NCI-H2029 (cell line): ENCODE measurements at regions not wholly inside any gene's neighbourhood (a gene's known extent, or its start where the extent isn't known, plus 50 kb on each side); places are given as distances from the start of the nearest gene placed in this dataset.
"Not testable (repeated sequence)": the region's sequence is repeated elsewhere in the genome, so short reads cannot be mapped to it uniquely, and the experiment has no call there.

Source experiments
- DNase-seq: peaks from one replicate; lab custom pipeline; 2025; lab: John Stamatoyannopoulos, UW

DNA sequence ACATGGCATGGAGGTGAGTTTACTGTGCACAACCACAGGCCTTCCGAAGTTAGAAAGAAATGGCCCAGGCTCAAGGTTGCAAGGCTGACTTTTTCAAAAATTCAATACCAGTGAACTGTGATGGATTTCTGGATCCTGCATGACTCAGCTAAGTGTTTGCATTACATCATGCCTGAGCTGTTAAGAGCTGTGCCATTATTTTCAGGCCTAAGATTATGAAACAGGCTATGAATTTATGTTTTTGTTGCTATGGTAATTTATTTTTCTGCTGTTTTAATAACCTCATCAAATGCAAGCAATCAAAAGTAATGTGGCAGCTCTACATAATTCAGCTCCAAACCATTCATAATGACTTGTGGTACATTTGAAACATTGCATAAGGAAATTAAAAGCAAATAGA, 457.7 kb upstream of the TMEM132C start:
- peak; percentile 67 for DNase-seq

DNA sequence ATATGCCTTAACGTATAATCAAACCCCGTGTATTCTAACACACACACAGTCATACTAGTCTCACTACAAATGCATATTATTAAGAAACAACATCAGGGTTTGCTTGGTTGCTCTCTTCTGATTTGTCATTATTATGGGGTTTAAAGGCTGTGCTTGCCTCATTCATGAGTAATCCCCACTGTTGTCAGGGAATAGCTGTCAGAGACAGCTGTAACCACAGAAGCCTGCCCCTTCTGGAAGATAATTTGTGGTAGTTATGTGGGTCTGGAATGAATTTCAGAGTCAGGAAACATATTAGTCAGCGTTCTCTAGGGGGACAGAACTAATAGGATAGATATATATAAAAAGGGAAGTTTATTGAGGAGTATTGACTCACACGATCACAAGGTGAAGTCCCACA, 456.9 kb upstream of the TMEM132C start:
- DNase-seq: peak; percentile 3

DNA sequence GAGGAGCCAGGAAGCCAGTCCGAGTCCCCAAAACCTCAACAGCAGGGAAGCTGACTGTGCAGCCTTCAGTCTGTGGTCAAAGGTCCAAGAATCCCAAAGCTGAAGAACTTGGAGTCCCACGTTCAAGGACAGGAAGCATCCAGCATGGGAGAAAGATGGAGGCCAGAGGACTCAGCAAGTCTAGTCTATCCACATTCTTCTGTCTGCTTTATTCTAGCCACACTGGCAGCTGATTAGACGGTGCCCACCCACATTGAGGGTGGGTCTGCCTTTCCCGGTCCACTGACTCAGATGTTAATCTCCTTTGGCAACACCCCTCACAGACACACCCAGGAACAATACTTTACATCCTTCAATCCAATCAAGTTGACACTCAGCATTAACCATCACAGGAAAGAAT, 456.5 kb upstream of the TMEM132C start:
- DNase-seq: not testable (repeated sequence)

DNA sequence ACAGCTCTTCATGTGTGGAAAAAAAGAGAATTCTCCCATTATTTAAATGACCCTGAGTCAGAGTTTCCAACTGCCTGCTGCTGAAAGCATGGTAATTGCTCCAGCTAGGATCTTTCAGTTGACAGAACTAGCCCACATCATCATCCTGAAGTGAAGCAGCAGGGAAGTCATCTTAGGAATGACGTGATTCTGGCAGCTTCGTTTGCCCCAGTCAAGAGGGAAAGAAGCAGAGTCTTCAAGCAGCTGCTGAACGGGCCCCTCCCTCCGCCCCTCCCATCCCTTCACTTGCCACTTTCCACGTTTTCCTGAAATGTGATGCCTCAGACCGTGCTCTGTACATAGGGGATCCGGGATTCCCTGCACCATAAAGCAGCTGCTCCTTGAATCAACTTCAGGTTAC, 455.0 kb upstream of the TMEM132C start:
- DNase-seq: peak; percentile 8

DNA sequence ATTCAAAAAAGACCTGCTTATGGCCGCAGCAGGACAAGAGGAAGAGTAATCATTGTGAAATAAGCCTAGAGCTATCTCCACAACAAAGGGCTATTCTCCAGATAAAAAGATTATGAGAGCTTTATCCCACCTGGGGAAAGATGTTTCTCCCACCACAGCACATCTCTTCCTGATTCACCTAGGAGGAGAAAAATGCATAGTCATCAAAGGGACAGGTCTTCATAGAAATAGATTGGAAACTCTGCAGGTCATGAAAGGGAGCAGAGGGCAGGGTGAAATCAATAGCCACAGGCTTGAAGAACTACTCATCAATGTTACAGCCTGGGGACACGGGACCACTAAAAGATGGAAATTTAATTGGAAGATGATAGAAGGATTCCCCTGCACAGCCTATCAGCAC, 453.8 kb upstream of the TMEM132C start:
- DNase-seq: no peak

DNA sequence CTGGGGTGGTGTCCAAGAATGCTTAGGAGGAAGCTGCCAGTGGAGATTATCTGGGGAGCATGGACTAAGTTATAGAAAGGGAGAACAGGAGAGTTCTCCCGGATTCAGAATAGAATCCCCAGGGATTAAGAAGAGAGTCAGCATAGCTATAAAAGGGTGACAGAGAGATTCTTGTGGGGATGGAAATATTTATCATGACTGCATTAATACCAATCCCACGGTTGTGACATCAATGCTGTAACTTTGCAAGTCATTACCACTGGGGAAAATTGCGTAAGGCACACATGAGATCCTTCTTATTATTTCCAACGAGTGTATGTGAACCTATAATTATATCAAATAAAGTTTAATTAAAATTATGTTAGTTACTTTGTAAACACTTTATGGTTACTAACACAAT, 447.9 kb upstream of the TMEM132C start:
- no peak for DNase-seq

DNA sequence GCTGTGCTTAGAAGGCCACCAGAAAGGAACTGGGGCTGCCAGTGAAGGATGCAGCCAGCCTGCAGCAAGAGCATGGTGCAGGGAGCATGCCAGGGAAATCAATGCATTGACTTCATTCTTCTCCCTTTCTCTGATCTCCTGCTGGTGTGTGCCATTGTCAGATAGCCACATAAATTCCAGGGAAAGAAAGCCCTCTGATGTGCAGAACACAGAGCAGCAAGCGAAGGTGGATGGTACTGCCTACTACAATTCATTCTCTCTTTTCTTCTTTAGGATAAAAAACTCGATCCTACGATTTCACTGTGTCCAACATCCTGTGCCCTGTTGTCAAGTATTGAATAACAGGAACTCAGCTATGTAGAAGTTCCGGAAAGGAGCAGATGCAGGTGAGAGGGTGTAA, 446.7 kb upstream of the TMEM132C start:
- no peak for DNase-seq

DNA sequence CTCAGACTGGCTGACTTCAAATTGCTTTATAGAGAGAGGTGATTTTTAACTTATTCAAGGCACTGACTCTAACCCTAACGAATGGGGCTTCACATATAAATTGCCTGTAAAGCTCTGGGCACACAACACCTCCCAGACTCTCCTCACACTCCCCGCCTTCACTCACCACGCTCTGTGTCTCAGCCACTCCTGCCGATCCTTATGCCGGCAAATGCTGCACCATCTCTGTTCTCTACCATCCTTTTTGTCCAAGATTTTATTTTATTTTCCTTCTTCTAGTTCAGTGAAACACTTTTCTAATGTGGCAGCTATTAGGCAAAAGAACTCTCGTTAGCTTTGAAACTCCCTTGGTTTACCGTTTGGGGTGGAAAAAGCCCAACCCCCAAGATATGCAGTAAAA, 446.1 kb upstream of the TMEM132C start:
- DNase-seq: no peak

DNA sequence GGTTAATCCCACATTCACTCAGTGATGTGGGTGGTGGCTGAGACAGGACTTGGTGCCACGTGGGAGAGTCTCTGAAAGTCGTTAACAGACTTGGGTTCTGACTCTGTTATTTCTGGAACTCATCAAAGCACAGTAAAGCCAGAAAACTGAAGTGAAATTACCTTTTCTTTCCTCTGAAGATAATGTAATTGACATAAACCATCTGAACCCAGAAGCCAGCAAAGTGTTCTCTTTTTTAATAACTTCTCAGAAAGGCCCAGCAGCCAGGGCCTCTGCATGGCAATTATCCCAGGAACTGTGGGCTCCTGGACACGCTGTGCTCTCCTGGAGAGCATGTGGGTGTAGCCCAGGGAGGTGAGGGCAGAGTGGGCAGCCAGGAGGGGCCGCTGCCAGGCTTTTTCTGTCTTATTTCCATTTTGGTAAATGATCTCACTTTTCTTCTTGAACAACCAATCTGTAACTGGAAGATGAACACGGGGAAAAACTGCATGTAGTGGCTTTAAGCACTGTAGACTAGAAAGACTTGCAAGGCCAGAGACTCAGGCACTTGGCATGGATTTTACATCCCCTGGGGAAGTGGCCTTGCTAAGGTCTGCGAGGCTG, 444.1 kb upstream of the TMEM132C start:
- DNase-seq: no peak

DNA sequence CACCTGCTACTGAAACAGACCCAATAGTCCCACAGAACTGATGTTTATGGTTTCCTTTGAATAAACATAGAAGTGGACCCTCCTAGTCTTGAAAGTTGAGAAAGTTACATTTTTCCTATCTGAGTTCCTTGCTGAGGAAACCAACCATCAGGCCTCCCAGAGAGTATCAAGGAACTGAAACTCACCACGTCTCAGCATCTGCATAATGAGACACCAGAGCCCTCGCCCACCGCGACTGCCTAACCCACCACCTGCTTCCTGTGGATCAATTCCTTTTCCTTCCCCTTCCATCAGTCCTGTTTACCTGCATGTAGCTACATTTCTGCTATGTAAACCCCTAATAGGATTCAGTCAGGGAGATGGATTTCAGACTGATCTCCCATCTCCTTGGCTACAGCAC, 443.2 kb upstream of the TMEM132C start:
- no peak for DNase-seq

DNA sequence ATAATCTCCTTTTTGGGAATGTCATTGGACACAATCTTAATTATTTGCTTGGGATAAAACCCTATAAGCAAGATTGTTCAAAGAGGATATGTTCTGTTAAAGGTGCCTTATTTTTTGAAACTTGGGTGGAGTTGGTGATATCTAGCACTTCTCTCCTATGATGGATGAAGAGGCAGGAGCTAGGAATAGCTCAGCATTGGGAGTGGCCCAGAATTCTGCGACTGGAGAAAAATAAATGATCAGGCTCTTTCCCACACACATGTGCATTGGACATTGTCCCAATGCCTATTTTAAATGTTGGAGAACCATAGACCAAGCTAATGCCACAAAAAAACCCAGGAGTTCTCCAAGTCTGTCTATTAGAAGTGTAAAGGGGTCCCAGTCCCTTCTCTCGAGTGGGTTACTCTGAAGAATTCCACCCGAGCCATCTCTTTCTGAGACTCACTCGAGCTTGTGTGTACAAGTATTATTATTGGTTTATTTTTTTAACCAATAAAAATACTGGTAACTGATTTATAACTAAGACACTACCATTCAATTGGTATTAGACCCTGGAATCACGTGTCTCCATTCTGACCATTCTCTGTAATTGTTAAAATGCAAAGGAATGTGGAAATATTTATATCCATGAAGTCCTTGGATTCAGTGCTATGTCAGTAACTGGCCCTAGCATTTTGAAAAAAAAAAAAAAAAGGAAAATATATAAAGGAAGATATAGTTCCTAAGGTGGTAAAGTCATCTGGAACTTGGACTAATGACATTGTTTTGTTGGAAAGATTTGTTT, 437.5 kb upstream of the TMEM132C start:
- DNase-seq: no peak

DNA sequence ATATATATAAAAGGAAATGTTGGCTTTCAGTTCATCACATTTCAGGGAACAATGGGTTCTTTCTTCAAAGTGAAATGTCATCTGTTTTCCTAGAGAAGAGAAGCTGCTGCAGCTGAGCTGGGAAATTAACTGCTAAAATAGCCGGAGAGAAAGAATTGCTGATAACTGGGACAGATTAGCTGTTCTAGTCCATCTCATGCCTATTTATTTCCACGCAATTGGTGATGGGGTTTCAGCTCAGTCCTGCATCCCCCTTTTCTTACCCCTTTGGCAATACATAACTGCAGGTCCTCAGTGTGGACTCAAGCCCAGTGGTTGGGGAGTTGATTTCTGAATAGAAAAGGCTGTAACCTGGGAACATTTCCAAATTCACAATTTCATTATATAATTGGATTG, 436.9 kb upstream of the TMEM132C start:
- DNase-seq: no peak

DNA sequence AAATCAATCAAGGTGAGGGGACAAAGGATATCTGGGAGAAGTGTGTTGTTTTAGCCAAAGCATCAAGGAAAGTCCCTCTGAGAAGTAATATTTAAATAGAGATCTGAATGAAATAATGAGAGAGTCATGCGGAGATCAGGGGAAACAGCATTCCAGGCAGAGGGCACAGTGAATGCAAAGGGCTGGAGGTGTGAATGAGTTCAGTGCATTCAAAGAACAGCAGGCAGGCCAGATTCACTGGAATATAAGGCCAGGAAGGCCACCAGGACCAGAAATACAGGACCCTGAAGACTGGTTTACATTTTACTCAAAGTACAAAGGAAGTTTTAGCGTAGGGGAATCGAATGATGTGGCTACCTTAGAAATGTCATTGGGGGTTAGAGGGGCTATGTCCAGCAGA, 436.2 kb upstream of the TMEM132C start:
- no peak for DNase-seq

DNA sequence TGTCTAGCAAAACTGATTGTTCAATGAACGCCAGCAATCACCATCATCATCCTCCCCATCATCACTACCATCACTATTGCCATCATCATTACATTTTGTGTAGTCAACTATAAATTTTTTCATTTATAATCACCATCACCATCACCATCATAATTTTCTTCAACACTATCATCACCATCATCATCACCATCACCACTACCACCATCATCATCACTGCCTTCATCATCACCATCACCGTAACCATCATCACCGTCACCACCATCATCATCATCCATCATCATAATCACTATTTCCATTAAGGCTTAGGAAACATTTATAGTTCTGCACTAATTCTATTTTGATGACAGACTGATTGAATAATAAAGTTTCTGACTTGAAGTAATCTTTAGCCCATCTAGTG, 434.8 kb upstream of the TMEM132C start:
- DNase-seq: no peak

DNA sequence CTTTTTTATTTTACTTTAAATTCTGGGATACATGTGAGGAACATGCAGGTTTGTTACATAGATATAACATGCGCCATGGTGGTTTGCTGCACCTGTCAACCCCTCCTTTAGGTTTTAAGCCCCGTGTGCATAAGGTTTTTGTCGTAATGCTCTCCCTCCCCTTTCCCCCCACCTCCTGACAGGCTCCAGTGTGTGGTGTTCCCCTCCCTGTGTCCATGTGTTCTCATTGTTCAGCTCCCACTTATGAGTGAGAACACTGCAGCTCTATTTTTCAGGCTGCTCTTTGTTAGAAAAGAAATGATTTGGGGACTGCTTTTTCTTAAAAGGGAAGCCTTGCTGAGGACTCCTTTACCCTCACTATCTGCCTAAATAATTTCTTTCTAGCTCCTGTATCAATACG, 430.2 kb upstream of the TMEM132C start:
- DNase-seq: not testable (repeated sequence)

DNA sequence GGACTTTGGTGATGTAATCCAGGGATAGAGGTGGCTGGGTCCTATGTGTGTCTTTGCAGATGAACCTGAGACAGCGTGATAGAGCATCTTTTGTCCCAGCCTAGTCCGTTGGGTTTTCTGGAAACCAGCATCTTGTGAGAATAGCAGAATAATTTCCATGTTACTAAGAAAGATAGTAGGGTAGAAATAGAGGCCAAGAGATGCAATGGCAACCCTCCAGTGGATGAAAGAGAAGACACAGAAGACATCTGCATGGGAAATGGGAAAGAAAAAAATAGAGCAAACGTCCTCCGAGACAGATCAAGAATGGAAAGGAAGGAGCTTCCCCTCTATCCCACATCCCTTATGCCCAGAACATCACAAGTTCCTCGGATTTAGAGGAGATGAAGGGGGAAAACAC, 409.3 kb upstream of the TMEM132C start:
- DNase-seq: no peak

DNA sequence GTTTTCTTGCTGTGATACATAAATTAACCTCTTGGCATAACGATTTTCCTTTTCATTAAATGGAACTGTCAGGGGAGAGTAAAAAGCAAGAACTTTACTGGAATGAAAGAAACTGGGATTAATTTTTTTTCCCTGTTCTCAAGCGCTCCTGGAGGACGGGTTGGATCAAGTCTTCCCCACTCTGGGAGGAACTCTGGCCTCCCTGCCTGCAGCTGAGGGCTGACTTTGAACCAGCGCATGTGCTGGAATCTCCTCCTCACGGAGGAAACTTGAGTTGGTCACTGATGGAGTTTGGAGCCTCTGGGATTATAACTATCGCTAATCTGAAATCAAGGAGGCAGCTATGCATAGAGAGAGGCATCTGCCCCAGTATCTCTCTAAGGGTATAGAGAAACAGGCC, 406.4 kb upstream of the TMEM132C start:
- no peak for DNase-seq

DNA sequence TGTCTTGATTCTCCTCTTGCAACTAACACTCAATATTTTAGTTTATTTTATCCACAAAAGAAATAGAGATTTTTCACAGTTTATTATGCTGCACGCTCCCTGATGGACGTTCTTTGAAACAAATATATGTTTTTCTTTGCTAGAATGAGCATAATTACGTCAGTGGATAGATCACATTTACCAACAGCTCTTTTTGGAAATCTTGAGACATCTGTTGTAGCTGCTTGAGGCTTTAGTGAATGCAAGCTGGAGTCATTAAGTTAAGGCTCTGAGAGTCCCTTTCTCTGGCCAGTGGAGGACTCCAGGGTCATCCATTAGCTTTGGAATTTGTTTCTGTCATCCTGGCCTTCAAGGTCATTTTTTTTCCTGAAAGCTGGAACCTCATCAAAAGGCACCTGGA, 405.6 kb upstream of the TMEM132C start:
- DNase-seq: no peak

DNA sequence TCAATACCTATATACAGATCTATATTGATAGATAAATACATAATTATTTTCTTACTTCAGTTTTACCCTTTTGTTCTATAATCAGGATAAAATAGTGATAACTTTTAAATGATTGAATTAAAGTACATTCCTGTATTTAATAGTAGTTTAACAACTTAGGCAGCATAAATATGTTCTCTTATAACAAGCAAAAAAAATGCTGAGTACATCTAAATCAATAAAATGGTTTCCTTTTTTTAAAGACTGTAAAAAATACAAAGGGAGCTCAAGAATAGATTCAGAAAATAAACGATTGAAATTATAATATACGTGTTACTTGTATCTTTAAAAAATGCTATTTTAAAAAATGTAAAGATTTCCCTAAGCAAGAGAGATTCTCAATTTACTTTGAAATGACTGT, 393.7 kb upstream of the TMEM132C start:
- DNase-seq: no peak

DNA sequence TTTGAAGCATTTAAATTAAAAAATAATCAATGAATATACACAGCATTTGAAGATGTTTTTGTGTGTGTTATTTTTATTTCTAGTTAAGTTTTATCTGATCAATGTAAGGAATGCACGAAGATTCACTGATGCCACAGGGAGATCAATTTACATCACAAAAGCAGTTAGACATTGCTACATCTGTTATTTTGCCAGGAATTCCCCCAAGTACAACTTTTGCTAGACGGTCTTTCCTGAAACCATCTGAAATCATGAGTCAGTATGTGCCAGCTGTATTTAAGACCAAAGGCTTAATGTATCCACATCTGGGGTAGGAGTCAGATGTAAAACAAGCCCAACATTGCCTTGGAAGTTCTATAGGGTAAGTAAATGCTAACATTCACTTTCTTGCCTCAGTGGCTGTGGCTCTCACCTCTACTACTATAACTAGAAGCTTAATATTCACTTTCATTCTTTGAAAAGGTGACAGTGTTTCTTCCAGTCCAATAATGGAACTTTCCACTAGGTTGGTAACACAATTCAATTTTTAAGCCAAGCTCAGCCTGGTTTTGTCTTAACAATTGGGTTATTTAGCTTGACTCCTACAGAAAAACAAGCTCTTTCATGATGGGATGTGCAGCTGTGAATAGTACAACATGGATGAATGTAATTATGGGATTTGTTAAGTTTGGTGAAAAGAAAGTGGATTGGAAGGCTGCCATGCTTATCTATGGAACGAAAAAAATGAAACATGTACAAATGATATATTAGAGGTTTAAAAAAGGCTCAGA, 385.4 kb upstream of the TMEM132C start:
- DNase-seq: no peak

DNA sequence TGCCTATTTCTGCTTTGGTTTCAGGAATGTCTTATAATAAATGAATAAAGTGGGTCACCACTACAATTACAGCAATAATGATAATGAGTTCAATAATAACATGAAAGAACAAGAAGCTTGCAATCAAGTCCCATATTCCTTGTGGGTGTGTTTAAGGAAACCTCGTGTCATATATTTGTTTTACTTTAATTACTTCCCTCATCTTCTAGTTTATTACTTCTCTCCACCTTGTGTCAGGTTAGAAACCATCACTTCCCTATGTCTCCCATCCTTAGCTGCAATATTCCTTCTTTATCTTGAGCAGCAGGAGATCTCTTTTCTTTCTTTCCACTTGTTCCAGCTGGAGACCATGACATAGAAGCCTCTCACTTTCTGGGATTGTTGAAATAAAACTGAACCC, 384.0 kb upstream of the TMEM132C start:
- DNase-seq: no peak

DNA sequence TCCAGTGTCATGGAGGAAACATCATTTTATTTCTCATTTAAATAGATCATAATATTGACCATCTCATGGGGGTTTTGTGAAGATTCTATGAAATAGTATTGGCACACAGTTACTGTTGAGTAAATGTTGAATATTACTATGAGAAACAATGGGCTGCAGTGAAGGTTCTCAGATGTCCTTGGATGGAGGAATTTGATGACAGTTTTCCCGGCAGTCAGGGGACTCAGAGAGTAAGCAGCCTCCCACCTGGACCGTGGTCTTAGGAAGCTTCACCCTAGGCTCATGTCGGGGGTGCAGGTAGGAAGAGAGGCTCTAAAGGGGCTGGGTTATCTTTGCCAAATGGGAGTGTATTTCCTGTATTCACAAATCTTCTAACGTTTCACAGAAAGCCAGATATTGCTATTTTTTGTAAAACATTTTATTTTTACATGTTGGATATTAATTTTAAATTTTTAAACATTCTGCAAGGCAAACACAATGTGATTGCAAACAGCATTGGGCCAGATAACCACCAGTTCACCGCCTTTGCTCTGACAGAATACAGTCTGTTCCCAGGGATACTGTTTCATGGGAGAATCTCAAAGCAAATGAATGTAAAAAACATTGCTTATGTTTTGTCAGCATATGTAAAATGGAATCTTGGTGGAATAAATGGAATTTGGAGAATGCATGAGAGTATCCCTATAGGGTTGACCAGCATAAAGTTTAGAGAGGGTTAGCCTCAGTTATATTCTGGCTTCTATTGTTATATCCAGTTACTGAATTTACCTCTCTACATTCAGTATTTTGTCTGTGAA, 380.8 kb upstream of the TMEM132C start:
- no peak for DNase-seq
